ENCODE measurements at regions not wholly inside any gene's neighbourhood (a gene's known extent, or its start where the extent isn't known, plus 50 kb on each side); places are given as distances from the start of the nearest gene placed in this dataset.
"Not testable (repeated sequence)": the region's sequence is repeated elsewhere in the genome, so short reads cannot be mapped to it uniquely, and the experiment has no call there.

DNA sequence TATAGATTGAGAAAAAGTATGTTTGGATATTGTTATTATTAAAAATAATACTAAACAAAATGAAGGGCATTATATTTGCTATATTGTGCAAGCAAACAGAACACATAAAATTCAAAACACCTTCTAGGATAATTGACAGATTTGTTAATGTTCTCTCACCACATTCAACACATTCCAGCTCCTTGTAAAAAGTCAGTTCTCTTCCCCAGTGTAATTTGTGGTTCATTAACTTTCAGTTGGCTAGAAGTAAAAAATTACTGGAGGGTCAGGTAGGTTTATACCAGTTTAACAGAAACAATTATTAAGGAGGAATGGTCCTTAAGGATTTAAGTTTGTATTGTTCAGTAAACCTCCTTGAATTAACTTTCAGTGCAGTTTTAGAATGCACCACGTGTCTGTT is 1235.3 kb upstream of the ADGRL2 start:
- DNase-seq, result no peak

GRCh38 chr1:80542231-80542630 is 1258.5 kb upstream of the ADGRL2 start:
- DNase-seq, result no peak

GRCh38 chr1:80540596-80540995 is 1260.1 kb upstream of the ADGRL2 start:
- DNase-seq, result no peak

- DNase-seq, result no peak
Observed at GRCh38 chr1:80540149-80540548, 1260.6 kb upstream of the ADGRL2 start.

GRCh38 chr1:80539298-80539697 is 1261.4 kb upstream of the ADGRL2 start:
- DNase-seq, result not testable (repeated sequence)

DNA sequence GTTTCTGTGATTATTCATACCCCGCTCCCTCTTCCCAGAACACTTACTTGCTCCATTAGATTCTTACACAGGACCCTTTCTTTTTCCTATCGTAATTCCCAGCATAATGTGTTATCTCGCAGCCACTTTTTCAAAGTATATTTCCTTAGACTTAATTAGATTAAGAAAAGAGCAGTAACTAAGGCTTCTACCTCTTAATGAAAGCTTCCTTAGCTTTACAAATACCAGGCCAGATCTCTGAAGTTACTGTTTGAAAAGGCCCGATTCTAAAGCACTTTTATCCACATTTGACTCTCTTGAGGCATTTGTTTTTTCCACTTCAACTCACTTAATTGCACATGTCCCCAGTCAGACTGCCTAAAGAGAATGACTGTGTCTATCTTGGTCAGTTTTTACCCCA is 1264.3 kb upstream of the ADGRL2 start:
- no peak for DNase-seq

GRCh38 chr1:80535466-80535865 is 1265.3 kb upstream of the ADGRL2 start:
- DNase-seq, result no peak

DNA sequence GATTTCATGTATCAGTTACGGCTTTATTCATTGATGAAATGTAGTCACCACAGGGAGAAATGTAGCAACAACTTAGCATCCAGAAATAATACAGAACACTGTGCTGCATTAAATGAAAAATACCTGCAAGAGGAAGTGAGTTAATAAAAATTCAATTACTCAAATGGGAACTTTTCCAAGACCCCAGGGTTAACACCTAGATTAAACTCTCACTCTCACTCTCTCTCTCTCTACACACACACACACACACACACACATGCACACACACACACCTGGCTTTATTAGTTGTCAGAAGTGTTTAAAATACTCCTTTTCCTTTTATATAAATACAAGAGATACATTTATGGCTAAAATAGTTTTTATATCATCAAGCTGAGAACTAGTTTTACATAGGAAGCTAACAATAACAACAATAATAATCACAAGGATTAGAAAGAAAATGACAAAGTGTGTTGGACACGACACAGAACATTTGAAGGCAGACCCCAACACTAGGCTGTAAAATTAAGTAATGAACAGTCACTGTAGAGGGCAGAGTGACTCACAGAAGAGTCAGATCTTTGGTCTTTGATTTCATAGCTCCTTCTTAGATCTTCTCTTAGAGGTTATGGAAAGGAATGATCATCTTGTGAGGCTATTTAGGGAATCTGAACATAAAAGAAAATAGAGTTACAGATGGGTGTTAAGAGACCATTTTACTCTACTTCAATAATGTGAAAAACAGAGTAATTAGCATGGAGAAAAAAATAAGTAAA is 1266.0 kb upstream of the ADGRL2 start:
- DNase-seq, result no peak

DNA sequence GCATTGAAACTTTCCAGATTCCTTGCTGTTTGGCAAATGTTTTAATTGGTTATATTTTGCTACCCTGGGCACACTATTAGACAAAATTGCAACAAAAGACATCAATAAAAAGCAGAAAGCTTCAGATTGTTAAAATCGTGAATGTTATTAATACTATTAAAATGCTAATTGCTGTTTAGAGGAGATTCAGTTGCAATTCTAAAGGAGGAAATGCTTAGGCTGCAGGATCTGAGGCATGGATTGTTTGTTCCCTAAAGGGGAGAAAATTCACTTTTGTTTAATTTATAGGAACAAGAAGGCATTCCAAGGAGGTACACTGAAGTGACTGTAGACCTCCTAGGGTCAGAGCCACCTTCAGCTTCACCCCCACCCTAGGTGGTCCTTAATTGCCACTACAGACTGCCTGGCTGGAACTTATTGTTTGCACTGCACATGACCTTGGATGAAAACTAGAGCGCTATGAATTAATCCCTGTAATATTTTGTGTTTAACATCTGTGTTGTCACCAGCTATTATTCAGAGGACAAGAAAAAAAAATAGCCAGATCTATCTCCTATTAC is 1266.9 kb upstream of the ADGRL2 start:
- no peak for DNase-seq

- no peak for DNase-seq
Observed at GRCh38 chr1:80533093-80533492, 1267.6 kb upstream of the ADGRL2 start.

- no peak for DNase-seq
Observed at GRCh38 chr1:80531182-80531581, 1269.6 kb upstream of the ADGRL2 start.

DNA sequence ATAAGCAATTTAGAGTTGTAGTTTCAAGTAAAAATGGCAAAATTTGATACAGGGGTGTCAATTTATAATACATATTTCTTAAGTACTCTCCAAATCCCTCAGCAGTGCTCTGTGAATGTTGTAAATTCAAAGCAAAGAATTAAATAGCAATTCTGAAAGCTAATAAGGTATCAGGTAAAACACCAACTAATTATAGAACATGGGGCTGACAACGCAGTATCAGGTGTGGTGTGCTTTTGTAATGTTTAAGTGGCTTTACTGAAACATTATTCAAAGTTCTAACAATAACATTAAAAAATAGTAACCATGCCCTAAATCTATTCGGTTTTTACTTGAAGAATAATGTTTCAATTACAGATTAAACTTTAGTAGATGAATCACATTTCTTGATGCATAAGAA is 1271.2 kb upstream of the ADGRL2 start:
- DNase-seq, result no peak

GRCh38 chr1:80523861-80524260 is 1276.9 kb upstream of the ADGRL2 start:
- DNase-seq, result no peak

- DNase-seq, result not testable (repeated sequence)
Observed at GRCh38 chr1:80523071-80523470, 1277.7 kb upstream of the ADGRL2 start.

GRCh38 chr1:80520949-80521348 is 1279.8 kb upstream of the ADGRL2 start:
- no peak for DNase-seq

DNA sequence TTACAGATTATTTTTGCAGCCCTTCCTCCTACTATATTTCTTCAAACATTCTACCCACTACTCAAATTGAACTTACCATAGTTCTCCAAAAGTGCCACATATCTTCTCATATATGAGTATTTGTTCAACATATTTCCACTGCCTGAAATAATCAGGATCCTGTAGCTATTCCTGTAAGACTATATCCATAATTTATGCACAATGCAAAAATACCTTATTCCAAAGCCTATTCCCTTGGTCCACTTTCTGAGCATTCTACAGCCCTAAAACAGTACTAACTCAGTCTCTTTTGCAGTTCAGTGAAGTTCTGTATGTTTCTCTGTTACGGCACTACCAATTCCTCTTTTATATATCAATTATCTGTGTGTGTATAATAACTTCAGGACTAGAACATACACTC is 1283.7 kb upstream of the ADGRL2 start:
- no peak for DNase-seq

DNA sequence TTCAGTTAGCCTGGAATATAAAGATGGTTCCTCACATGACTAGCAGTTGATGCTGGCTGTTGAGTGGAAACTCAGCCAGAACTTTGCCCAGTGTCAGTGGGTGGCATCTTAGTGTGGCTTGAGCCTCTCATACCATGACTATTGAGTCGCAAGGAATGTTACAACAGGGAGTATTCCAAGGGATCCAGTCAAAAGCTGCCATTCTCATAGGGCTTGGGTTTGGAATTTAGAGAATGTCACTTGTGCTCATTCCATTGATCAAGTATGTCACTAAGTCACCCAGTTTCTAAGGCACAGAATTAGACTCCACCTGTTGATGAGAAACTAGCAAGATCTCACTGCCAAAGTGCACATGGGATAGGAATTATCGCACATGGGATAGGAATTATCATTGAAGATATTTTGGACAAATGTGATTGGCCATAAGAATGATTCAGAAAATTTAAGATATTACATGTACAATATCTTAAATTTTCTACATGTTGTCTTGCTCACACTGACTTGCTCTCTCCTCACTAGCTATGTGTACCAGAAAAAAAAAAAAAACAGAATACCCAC is 1290.7 kb upstream of the ADGRL2 start:
- no peak for DNase-seq

GRCh38 chr1:80506216-80506615 is 1294.5 kb upstream of the ADGRL2 start:
- no peak for DNase-seq

DNA sequence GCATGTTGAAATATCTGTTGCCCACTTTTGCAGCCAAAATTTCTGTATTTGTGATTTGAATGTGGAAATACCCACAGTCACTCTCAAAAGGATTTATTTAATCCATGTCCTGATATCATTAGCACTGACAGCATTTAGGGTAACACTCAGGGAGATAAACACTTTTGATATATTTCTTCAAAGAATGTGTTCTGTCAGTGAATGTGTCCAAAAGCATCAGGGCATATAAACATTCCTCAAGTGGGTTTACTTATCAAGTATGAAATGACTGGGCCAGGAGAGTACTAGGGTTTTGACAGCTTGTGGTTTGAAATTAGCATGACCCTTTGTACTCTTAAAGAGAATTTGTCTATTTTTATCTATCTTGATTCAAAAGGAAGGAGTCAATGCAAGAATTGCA is 1302.1 kb upstream of the ADGRL2 start:
- no peak for DNase-seq

DNA sequence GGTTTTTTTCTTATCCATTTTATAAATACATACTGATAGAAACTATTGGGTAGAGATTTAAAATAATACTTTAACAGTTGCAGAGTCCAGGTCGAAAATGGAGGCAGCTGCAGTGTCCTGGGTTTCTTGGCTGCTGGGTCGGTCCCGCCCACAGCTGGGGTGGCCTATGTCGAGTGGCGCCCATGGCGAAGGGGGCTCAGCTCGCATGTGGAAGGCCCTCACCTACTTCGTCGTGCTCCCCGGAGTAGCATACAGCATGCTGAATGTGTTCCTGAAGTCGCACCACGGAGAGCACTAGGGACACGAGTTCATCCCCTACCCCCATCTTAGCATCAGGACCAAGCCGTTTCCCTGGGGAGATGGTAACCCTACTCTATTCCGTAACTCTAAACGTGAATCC is 1304.9 kb upstream of the ADGRL2 start:
- no peak for DNase-seq

- DNase-seq, result no peak
Observed at GRCh38 chr1:80472145-80472544, 1328.6 kb upstream of the ADGRL2 start.

DNA sequence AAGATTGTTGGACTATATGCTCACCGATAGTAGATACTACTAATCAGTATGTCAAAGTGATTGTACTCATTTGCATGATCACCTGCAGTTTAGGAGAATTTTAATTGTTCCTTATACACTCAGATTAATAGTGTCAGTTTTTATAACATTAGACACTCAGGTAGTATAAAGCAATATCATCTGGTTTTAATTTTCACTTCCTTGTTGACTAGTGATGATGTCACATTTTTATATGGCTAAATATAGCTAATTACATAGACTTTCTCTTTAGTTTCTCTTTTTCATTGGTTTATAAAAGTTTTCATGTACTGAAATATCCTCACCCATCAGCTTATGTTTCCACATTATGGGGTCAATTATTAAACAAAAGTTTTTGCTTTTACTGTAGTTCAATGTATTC is 1332.4 kb upstream of the ADGRL2 start:
- no peak for DNase-seq

GRCh38 chr1:80462006-80462405 is 1338.7 kb upstream of the ADGRL2 start:
- DNase-seq, result no peak

DNA sequence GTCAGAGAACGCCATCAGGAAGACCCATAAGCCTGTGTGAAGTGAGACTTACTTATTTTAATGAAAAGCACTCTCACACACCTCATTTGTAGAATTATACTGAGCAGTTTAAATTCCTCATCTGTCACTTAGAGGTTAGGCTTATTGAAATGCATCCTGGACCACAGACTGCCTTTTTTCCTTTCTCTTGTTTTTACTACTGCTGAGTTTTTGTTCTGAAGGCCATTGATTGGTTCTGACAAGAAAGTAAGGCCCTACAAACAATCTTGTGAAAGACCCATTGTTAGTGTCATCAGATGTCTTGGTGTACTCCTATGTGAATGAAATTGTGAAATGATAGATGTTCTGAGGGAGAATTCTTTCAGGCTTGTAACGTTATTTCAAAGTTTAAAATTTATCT is 1343.3 kb upstream of the ADGRL2 start:
- DNase-seq, result no peak

- no peak for DNase-seq
Observed at GRCh38 chr1:80453775-80454174, 1347.0 kb upstream of the ADGRL2 start.
